ENCODE measurements at regions not wholly inside any gene's neighbourhood (a gene's known extent, or its start where the extent isn't known, plus 50 kb on each side); places are given as distances from the start of the nearest gene placed in this dataset.
"Not testable (repeated sequence)": the region's sequence is repeated elsewhere in the genome, so short reads cannot be mapped to it uniquely, and the experiment has no call there.

DNA sequence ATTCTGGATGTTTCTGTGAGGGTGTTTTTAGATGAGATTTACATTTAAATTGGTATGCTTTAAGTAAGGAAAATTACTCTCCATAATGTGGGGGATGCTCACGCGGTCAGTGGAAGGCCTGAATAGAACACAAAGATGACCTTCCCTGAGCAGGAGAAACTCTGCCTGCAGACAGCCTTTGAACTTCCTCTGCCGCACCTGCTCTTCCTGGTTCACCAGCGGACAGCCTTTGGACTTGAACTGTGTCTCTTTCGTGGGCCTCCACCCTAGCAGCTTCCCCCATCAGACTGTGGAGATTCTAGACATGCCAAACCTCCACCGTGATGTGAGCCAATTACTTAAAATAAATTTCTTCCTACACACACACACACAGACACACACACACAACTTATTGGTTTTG is 210.7 kb downstream of the EFCAB11 start:
- Histone ChIP-seq H3K36me3 (ENCODE audit: insufficient read depth, low read length) (no peaks in the 10 kb centered on the region), H3K27me3 (ENCODE audit: insufficient read depth, low read length) (no peaks in the 10 kb centered on the region), H3K9ac (ENCODE audit: low read depth, low read length) (no peak overlapping the region), H3K4me1 (ENCODE audit: insufficient read depth, low read length) (no peaks in the 10 kb centered on the region), H3K4me3 (ENCODE audit: low read length) (no peak overlapping the region), H3K27ac (ENCODE audit: low read depth, low read length) (no peak overlapping the region), H3K9me3 (ENCODE audit: insufficient read depth, low read depth, low read length) (peaks cover 19% of the 10 kb centered on the region)
- 85% methylated on average over 6 of the region's 6 CpGs for WGBS

DNA sequence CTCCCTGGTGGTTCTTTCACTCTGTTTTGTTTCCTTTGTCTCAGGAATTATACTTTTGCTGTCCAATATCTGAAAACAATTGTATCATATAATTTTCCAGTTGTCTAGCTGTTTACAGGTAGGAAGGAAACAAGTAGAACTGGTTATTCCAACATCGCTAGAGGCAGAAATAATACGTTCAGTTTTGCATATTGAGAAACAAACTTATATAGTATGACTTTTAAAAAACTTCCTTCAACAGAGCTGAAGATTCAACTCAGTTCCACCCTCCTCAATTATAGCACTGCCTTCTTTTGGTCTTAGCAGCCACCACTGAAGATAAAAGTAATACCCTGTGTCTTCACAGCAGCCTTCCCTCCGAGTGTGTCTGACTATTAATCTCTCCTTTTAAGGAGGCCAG is 214.3 kb downstream of the EFCAB11 start:
- Histone ChIP-seq H3K36me3 (ENCODE audit: insufficient read depth, low read length) (no peaks in the 10 kb centered on the region), H3K4me1 (ENCODE audit: insufficient read depth, low read length) (no peaks in the 10 kb centered on the region), H3K9me3 (ENCODE audit: insufficient read depth, low read depth, low read length) (peaks cover 16% of the 10 kb centered on the region), H3K9ac (ENCODE audit: low read depth, low read length) (no peak overlapping the region), H3K27ac (ENCODE audit: low read depth, low read length) (no peak overlapping the region), H3K27me3 (ENCODE audit: insufficient read depth, low read length) (no peaks in the 10 kb centered on the region), H3K4me3 (ENCODE audit: low read length) (no peak overlapping the region)
- 93% methylated on average over 3 of the region's 3 CpGs for WGBS

DNA sequence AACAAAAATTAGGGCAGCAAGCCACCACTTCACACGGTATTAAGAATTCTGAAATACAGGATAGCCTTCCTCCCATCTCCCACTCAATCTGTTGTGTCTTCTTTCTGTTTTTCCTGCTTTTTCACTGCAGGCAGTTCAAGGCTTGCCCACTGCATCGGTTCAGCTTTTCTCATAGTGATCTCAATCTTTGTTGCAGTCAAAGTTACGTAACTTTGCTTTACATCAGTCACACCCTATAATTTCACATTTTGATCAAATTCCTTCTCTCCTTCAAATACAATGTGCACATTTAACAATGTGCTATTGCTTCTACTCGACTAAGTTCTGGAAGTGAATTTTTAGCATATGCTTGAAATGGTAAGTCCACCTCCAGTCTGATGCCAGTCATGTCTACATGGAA is 217.6 kb downstream of the EFCAB11 start:
- WGBS, result 90% methylated on average over 4 of the region's 4 CpGs
- no peaks in the 10 kb centered on the region for H3K27me3 ChIP-seq (ENCODE audit: insufficient read depth, low read length)
- H3K4me1 ChIP-seq (ENCODE audit: insufficient read depth, low read length), result no peaks in the 10 kb centered on the region
- H3K27ac ChIP-seq (ENCODE audit: low read depth, low read length), result no peak overlapping the region
- no peaks in the 10 kb centered on the region for H3K36me3 ChIP-seq (ENCODE audit: insufficient read depth, low read length)
- no peak overlapping the region for H3K4me3 ChIP-seq (ENCODE audit: low read length)
- no peak overlapping the region for H3K9ac ChIP-seq (ENCODE audit: low read depth, low read length)
- H3K9me3 ChIP-seq (ENCODE audit: insufficient read depth, low read depth, low read length), result peaks cover 4% of the 10 kb centered on the region

DNA sequence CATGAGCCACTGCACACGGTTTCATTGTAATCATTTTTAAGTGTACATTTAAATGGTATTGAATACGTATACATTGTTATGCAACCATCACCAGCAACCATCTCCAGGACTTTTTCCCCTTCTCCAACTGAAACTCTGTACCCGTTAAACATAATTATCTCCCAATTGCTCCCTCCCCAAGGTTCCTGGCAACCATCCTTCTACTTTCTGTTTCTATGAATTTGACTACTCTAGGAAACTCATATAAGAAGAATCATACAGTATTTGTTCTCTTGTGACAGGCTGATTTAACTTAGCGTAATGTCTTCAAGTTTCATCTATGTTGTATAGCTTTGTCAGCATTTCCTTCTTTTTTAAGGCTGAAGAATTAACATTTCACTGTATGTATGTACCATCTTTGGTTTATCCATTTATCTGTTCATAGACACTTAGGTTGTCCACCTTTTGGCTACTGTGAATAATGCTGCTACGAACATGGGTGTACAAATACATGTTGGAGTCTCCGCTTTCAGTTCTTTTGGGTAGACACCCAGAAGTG is 223.1 kb downstream of the EFCAB11 start:
- Histone ChIP-seq H3K27me3 (ENCODE audit: insufficient read depth, low read length) (no peaks in the 10 kb centered on the region), H3K27ac (ENCODE audit: low read depth, low read length) (no peak overlapping the region), H3K9me3 (ENCODE audit: insufficient read depth, low read depth, low read length) (no peaks in the 10 kb centered on the region), H3K4me1 (ENCODE audit: insufficient read depth, low read length) (no peaks in the 10 kb centered on the region), H3K4me3 (ENCODE audit: low read length) (no peak overlapping the region), H3K9ac (ENCODE audit: low read depth, low read length) (no peak overlapping the region), H3K36me3 (ENCODE audit: insufficient read depth, low read length) (no peaks in the 10 kb centered on the region)
- 97% methylated on average over 6 of the region's 6 CpGs for WGBS

DNA sequence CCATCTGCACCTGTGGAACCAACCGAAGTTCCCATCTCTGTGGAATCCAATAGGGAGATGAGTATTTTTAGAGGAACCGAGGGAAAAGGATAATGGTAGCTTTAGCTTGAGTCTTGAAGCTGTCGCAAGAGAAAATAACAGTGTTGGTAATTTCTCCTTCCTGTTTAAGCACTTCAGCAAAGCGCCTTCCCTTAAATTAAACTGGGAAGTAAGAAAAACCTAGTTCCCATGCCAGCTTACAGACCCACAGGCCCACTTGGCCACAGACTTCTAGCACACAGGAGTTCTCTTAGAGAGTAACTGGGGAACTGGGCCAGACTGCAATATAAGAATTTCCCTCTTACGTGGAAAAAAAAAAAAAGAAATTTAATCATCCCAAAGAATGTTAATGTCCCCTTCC is 223.8 kb downstream of the EFCAB11 start:
- H3K4me1 ChIP-seq (ENCODE audit: insufficient read depth, low read length), result no peaks in the 10 kb centered on the region
- no peak overlapping the region for H3K4me3 ChIP-seq (ENCODE audit: low read length)
- H3K9ac ChIP-seq (ENCODE audit: low read depth, low read length), result no peak overlapping the region
- H3K9me3 ChIP-seq (ENCODE audit: insufficient read depth, low read depth, low read length), result no peaks in the 10 kb centered on the region
- H3K36me3 ChIP-seq (ENCODE audit: insufficient read depth, low read length), result no peaks in the 10 kb centered on the region
- H3K27ac ChIP-seq (ENCODE audit: low read depth, low read length), result no peak overlapping the region
- no peaks in the 10 kb centered on the region for H3K27me3 ChIP-seq (ENCODE audit: insufficient read depth, low read length)
- 93% methylated on average over 5 of the region's 5 CpGs for WGBS

DNA sequence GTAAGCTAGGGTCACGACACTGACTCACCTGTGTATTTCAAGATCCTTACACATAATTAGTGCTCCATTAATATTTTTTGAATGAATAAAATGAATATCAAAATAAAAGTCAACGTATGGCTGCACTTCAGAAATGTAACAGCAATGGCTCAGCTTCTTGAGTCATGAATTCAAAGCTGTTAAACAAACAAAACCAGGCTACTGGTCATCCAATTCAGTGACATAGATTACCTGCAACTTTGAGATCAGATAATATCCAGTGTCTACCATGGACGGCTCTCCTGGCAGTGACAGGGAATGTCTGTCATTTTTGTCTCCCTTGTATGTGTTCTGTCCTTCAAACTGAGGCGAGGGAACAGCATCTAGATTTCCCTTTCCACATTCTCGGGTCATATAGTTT is 225.6 kb downstream of the EFCAB11 start:
- no peak overlapping the region for H3K4me3 ChIP-seq (ENCODE audit: low read length)
- H3K4me1 ChIP-seq (ENCODE audit: insufficient read depth, low read length), result peaks cover 7% of the 10 kb centered on the region
- no peaks in the 10 kb centered on the region for H3K36me3 ChIP-seq (ENCODE audit: insufficient read depth, low read length)
- WGBS, result 94% methylated on average over 4 of the region's 5 CpGs
- H3K9ac ChIP-seq (ENCODE audit: low read depth, low read length), result no peak overlapping the region
- no peaks in the 10 kb centered on the region for H3K27me3 ChIP-seq (ENCODE audit: insufficient read depth, low read length)
- H3K27ac ChIP-seq (ENCODE audit: low read depth, low read length), result no peak overlapping the region
- no peaks in the 10 kb centered on the region for H3K9me3 ChIP-seq (ENCODE audit: insufficient read depth, low read depth, low read length)

DNA sequence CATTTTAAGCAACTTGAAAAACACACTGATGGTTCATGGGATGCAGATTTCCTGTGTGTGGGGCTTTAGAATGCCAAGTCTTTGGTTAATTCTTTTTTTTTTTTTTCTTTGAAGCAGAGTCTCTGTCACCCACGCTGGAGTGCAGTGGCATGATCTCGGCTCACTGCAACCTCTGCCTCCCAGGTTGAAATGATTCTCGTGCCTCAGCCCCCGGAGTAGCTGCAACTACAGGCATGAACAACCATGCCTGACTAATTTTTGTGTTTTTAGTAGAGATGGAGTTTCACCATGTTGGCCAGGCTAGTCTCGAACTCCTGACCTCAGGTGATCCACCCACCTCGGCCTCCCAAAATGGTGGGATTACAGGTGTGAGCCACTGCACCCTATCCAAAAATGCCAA is 228.3 kb downstream of the EFCAB11 start:
- not testable (repeated sequence) for H3K27ac ChIP-seq (ENCODE audit: low read depth, low read length); H3K9me3 ChIP-seq (ENCODE audit: insufficient read depth, low read depth, low read length); H3K9ac ChIP-seq (ENCODE audit: low read depth, low read length); H3K4me3 ChIP-seq (ENCODE audit: low read length); H3K27me3 ChIP-seq (ENCODE audit: insufficient read depth, low read length); H3K36me3 ChIP-seq (ENCODE audit: insufficient read depth, low read length)
- H3K4me1 ChIP-seq (ENCODE audit: insufficient read depth, low read length), result peaks cover 17% of the 10 kb centered on the region
- 81% methylated on average over 6 of the region's 6 CpGs for WGBS

DNA sequence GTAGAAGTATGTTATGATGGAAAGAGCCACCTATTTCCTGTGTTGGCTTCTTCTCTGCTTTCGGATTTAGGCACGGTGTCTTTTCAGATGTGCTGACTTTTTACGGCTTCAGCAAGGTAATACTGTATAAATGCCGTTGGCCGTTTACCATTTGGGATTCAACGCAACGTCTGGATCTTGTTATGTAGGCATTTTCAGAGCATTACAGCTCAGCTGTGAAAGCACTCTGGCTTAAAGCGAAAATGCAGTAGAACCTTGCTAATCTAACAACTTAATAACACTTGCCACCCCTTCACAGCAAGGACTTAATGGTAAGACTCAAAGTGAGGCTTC is 229.9 kb downstream of the EFCAB11 start:
- H3K4me3 ChIP-seq (ENCODE audit: low read length), result no peak overlapping the region
- 90% methylated on average over 8 of the region's 8 CpGs for WGBS
- H3K9me3 ChIP-seq (ENCODE audit: insufficient read depth, low read depth, low read length), result no peaks in the 10 kb centered on the region
- H3K27ac ChIP-seq (ENCODE audit: low read depth, low read length), result no peak overlapping the region
- H3K36me3 ChIP-seq (ENCODE audit: insufficient read depth, low read length), result no peaks in the 10 kb centered on the region
- H3K4me1 ChIP-seq (ENCODE audit: insufficient read depth, low read length), result peaks cover 31% of the 10 kb centered on the region
- H3K27me3 ChIP-seq (ENCODE audit: insufficient read depth, low read length), result no peaks in the 10 kb centered on the region
- H3K9ac ChIP-seq (ENCODE audit: low read depth, low read length), result no peak overlapping the region

DNA sequence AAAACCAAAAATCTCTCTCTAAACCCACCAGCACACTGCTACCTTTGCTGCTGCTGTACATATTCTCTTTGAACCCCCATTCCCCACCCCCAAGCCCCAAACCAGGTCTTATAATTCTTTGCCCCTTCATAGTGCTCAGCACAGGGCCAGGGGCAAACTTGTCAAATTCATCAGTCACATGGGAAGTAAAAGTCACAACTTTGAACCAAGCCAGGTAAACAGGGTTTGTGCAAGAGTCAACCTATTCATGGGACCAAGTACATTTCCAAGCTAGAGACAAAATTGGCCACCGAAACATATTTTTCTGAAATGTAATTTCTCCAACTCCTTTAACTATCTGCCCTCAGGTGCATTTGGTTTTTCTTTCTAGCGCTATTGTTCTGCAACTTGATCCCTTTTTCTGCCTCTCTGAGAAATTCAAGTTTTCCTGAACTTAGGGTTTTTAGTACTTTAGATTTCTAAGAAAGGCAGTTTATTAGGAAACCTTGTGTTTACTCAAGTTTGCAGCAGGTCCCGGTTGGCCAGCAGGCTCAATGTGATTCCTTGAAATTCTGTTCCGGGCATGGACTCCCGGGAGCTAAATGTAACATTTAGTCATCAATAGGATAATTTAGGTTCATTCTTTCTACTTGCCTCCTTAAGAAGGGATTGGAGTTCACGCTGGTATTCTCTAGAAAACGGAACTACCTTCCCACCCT is 230.5 kb downstream of the EFCAB11 start:
- Histone ChIP-seq H3K36me3 (ENCODE audit: insufficient read depth, low read length) (no peaks in the 10 kb centered on the region), H3K9ac (ENCODE audit: low read depth, low read length) (no peak overlapping the region), H3K4me3 (ENCODE audit: low read length) (no peak overlapping the region), H3K27ac (ENCODE audit: low read depth, low read length) (no peak overlapping the region), H3K27me3 (ENCODE audit: insufficient read depth, low read length) (no peaks in the 10 kb centered on the region), H3K4me1 (ENCODE audit: insufficient read depth, low read length) (peaks cover 31% of the 10 kb centered on the region), H3K9me3 (ENCODE audit: insufficient read depth, low read depth, low read length) (no peaks in the 10 kb centered on the region)
- 73% methylated on average over 7 of the region's 7 CpGs for WGBS

DNA sequence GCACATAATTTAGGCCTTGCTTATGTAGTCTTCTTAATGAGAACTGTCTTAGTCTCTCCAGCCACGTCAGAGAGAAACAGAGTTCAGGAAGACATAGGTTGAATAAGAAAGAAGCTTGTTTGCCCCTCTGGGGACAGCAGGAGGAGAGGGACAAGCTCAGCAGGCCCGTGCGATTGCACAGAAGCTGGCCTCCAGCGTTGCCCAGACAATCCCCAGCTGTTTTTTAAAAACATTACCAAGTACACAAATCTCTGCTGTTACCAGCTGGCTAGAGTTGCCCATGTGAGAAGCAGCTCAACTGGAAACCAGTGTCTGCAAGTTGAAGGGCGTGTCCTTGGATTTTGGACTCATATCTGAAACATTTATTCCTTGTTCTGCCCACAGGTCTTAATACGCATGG is 232.6 kb downstream of the EFCAB11 start:
- H3K36me3 ChIP-seq (ENCODE audit: insufficient read depth, low read length), result no peaks in the 10 kb centered on the region
- peaks cover 31% of the 10 kb centered on the region for H3K4me1 ChIP-seq (ENCODE audit: insufficient read depth, low read length)
- no peak overlapping the region for H3K4me3 ChIP-seq (ENCODE audit: low read length)
- 80% methylated on average over 6 of the region's 6 CpGs for WGBS
- no peaks in the 10 kb centered on the region for H3K27me3 ChIP-seq (ENCODE audit: insufficient read depth, low read length)
- H3K9me3 ChIP-seq (ENCODE audit: insufficient read depth, low read depth, low read length), result no peaks in the 10 kb centered on the region
- H3K27ac ChIP-seq (ENCODE audit: low read depth, low read length), result no peak overlapping the region; the same call in 1 of the 2 replicates
- H3K9ac ChIP-seq (ENCODE audit: low read depth, low read length), result no peak overlapping the region

DNA sequence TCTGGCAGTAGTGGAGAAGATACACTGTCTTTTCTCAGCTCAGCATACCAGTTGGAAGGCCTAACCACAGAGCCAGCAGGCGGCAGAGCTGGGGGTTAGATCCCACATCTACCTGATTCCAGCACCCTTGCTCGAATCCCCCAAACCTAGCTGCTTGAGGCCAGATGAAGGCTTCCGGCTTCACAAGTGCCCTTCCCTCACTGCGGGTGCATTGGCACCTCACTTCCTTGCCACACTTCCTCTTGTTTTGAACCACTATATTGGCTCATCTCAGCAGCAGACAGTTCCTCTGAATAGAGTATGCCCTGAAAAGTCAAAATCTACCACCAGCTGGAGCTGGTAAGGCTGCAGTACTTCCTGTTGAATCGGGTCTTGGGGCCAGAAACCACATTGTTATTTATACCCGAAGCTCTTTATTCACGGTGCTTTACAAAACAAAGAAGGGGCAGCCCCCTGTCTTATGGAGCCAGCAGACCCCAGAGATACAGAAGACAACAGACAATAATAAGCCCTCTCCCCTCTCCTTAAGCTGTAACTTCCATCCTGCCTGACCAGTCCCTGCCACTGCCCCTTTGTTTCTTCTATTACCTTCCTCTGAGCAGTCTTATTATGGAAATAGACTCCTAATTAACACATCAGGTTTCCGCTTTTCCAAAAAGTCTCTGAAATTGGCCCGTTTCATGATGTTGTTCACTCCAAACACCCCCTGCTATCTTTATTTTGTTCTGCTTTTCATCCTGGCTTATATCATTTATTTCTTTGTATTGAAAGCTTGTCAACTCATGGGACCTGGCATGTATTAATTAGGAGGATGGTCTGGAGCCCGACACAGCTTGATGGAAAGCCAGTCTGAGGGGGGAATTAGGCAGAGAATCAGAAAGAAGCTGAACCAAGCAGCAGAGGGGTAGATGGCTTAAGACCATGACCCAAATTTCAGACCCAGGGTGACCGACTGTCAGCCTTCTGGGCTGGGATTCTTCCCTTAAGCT is 233.5 kb downstream of the EFCAB11 start:
- Histone ChIP-seq H3K9me3 (ENCODE audit: insufficient read depth, low read depth, low read length) (no peaks in the 10 kb centered on the region), H3K36me3 (ENCODE audit: insufficient read depth, low read length) (no peaks in the 10 kb centered on the region), H3K27ac (ENCODE audit: low read depth, low read length) (peak overlapping the region; percentile 43; the same call in 1 of the 2 replicates), H3K27me3 (ENCODE audit: insufficient read depth, low read length) (no peaks in the 10 kb centered on the region), H3K9ac (ENCODE audit: low read depth, low read length) (0 out of 2 replicates have a peak overlapping the region, but pooled peaks have one; percentile 9), H3K4me1 (ENCODE audit: insufficient read depth, low read length) (peaks cover 31% of the 10 kb centered on the region), H3K4me3 (ENCODE audit: low read length) (no peak overlapping the region)
- 47% methylated on average over 11 of the region's 11 CpGs for WGBS

All from HUES64 (cell line).